GM19463 (cell line): ENCODE measurements at regions not wholly inside any gene's neighbourhood (a gene's known extent, or its start where the extent isn't known, plus 50 kb on each side); places are given as distances from the start of the nearest gene placed in this dataset.
"Not testable (repeated sequence)": the region's sequence is repeated elsewhere in the genome, so short reads cannot be mapped to it uniquely, and the experiment has no call there.

Experiments used
- ATAC-seq: cut with Tn5 transposase; IDR thresholded peaks from one replicate; pipeline ENCODE4 v1.9.1; 2021; ENCODE audit warnings: mild to moderate bottlenecking, moderate library complexity; ENCODE audit not compliant: unreplicated experiment

DNA sequence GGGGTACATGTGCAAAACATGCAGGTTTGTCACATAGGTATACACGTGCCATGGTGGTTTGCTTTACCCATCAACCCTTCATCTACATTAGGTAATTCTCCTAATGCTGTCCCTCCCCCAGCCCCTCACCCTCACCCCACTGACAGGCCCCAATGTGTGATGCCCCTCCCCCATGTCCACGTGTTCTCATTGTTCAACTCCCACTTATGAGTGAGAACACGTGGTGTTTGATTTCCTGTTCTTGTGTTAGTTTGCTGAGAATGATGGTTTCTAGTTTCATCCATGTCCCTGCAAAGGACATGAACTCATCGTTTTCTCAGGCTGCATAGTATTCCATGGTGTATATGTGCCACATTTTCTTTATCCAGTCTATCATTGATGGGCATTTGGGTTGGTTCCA is 232.9 kb upstream of the RASGRP1 start:
- not testable (repeated sequence) for ATAC-seq

- not testable (repeated sequence) for ATAC-seq
These were observed 234.6 kb upstream of the RASGRP1 start for GRCh38 chr15:38799202-38799601.

GRCh38 chr15:38809621-38810020 is 245.0 kb upstream of the RASGRP1 start:
- no peak for ATAC-seq

GRCh38 chr15:38810686-38811085 is 246.1 kb upstream of the RASGRP1 start:
- ATAC-seq = no peak

DNA sequence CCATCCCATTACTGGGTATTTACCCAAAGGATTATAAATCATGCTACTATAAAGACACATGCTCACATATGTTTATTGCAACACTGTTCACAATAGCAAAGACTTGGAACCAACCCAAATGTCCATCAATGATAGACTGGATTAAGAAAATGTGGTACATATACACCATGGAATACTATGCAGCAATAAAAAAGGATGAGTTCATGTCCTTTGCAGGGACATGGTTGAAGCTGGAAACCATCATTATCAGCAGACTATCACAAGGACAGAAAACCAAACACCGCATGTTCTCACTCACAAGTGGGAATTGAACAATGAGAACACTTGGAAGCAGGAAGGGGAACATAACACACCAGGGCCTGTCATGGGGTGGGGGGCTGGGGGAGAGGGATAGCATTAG is 249.6 kb upstream of the RASGRP1 start:
- not testable (repeated sequence) for ATAC-seq

DNA sequence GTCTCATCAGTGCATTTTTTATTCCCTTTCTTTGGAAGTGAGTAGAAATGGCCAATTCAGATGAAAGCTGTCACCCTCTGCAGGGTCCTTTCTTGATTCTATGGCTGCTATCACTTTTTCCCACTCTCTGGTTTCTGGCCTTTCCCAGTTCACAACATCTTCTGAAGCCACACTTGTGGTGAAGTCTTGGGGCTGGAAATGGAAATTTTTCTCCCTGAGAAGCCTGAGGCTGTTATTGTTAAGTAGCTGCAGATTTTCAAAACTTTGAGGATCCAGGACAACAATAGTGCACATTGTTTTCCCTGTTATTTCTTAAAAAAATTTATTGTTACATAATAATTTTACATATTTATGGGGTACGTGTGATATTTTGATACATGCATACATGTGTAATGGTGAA is 250.3 kb upstream of the RASGRP1 start:
- ATAC-seq = no peak

DNA sequence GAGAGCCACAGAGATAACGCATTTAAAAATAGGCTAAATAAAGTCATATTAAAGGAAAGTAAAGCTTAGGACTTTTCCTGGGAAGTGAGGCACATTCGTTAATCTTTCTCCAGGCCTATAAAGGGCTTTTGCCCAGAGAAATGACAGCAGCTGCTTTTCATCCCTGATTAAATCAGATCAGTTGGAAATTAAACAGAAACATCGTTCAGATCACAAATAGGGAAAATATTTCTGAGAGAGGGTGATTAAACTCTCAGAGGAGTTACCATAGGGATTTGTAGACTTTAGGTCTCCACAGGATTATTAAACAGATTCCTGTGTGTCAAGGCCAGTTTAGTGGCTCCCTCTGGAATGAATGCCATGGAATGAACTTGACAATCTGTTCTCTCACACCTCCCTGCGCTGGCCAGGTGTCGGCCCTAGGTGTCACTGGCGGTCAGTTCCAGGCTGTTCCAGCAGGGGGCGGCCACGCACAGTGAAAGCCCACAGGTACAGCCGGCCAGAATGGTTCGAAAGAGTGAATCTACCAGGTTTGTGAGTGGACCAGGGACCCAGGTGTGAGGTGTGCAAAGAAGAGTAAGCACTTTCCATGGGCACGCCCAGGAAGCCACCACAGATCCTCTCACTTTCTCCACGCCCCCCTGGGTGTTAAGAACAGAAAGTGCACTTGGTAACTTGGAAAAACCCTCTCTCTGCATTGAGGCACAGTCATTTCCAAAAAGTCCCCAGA is 253.0 kb upstream of the RASGRP1 start:
- peak; percentile 89 for ATAC-seq

DNA sequence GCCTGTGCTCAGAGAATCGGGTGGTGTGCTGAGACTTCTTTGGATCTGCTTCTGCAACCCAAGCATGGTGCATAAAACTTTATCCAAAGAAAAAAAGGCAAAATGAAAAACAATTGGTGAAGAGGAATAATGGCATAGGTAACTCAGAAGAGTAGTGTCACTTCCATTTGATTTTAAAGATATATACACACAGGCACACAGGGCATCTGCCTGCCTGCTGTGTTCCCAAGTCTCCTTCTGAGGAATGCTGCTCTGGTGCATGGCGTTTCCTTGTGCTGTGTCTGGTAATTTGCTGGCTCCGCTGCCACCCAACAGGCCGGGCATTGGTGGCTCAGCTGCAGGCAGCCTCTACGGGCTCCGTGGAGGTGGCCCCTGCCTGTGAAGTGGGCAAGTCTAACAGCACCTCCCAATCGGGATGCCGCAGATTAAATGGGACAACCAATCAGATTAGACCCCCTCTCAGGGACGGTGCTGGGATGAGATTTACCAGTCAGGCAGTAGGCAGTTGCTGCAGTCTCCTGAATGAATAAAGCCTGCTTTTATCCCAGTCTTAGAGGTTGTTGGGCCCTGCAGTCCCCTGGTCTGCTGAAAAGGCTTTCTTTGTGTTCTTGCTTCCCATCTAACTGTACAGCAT is 253.7 kb upstream of the RASGRP1 start:
- ATAC-seq = no peak

- ATAC-seq = no peak
These were observed 254.9 kb upstream of the RASGRP1 start for GRCh38 chr15:38819387-38819950.

- no peak for ATAC-seq
These were observed 258.6 kb upstream of the RASGRP1 start for GRCh38 chr15:38823263-38823662.

GRCh38 chr15:38824719-38825118 is 260.1 kb upstream of the RASGRP1 start:
- ATAC-seq = no peak

DNA sequence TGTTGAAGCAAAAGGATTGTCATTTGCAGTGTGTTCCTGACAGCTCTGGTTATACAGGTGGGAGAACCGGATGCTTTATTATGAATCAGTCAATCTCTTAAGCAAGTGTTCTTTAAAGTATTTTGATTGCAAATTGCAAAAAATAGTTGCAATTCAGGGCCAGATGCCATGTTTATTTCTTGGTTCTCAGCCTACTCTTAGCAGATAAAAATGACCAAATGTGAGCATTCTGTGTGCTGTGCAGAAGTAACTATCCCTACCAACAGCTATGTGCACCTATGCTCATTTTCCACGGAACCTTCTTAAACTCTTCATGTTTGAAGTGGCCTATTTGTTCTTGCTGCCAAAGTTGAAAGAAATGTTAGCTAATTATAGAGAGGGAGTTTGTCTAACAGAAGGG is 262.3 kb upstream of the RASGRP1 start:
- no peak for ATAC-seq

- no peak for ATAC-seq
These were observed 263.5 kb upstream of the RASGRP1 start for GRCh38 chr15:38828031-38828532.

- no peak for ATAC-seq
These were observed 264.5 kb upstream of the RASGRP1 start for GRCh38 chr15:38829086-38829485.

DNA sequence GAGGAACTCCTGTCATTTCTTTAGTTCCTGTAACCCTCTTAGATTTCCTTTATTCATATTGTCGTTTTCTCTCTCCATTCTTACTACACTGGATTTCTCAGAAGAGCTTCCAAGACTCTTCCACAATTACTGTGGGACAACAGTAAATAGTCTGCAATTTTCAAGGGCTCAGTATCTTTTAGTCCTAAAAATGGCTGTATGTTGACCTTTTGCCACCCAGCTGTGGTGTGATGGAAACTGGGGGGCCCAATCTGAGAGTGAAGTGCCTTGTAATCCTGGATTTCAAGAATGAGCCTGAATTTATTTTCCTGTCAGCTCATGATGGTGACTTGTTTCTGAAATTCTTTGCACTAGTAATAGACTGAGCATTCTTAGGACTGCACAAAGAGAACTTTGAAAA is 277.6 kb upstream of the RASGRP1 start:
- no peak for ATAC-seq

- ATAC-seq = no peak
These were observed 278.5 kb upstream of the RASGRP1 start for GRCh38 chr15:38843051-38843501.

- no peak for ATAC-seq
These were observed 279.3 kb upstream of the RASGRP1 start for GRCh38 chr15:38843736-38844590.

- no peak for ATAC-seq
These were observed 280.1 kb upstream of the RASGRP1 start for GRCh38 chr15:38844736-38845135.

- no peak for ATAC-seq
These were observed 281.7 kb upstream of the RASGRP1 start for GRCh38 chr15:38846346-38846745.

DNA sequence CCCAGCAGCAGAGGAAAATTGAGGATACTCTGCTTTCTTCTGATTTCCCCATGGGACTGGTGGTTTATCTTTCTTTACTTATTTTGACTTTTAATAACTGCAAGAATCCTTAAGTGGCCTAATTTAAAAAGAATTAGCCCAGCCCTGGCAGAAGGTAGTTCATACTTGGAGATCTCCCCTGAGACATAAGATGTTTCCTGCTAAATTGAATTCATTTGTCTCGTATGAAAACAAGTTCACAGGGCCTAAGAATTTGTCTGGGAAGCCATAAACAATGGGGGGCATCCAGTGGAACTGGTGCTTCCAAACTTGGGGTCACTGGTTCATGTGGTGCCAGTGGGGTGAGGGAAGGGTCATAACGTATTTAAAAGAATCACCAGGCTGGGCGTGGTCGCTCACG is 283.1 kb upstream of the RASGRP1 start:
- no peak for ATAC-seq

- ATAC-seq = no peak
These were observed 284.4 kb upstream of the RASGRP1 start for GRCh38 chr15:38849046-38849445.
